ENCODE measurements at regions not wholly inside any gene's neighbourhood (a gene's known extent, or its start where the extent isn't known, plus 50 kb on each side); places are given as distances from the start of the nearest gene placed in this dataset.

DNA sequence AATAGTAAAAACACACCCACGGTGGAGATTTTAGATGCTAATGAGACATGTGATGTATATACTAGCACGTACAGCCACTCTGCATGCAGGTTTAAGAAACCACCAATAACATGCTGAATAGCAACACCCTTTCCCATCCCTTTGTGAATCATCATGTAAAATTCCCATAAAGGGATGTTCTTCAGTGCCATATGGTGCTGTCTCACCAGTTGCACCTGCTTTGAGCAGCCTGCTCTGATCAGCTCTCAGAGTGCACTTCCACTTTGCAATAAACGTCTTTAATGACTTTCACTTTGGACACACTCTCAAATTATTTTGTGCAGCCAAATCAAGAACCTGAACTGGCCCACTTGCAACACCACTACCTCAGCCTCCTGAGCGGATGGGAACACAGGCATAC lies 615.0 kb downstream of the ANKRD7 start:
- TF ChIP-seq, protein P1, sequence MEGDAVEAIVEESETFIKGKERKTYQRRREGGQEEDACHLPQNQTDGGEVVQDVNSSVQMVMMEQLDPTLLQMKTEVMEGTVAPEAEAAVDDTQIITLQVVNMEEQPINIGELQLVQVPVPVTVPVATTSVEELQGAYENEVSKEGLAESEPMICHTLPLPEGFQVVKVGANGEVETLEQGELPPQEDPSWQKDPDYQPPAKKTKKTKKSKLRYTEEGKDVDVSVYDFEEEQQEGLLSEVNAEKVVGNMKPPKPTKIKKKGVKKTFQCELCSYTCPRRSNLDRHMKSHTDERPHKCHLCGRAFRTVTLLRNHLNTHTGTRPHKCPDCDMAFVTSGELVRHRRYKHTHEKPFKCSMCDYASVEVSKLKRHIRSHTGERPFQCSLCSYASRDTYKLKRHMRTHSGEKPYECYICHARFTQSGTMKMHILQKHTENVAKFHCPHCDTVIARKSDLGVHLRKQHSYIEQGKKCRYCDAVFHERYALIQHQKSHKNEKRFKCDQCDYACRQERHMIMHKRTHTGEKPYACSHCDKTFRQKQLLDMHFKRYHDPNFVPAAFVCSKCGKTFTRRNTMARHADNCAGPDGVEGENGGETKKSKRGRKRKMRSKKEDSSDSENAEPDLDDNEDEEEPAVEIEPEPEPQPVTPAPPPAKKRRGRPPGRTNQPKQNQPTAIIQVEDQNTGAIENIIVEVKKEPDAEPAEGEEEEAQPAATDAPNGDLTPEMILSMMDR (IDR thresholded peaks at IDR 0.05): no peak
- no peak for TF ChIP-seq ZFX (IDR thresholded peaks at IDR 0.05; ENCODE audit: borderline replicate concordance)

Measured in 22Rv1 (cell line).